HEK293 (cell line): ENCODE measurements at regions not wholly inside any gene's neighbourhood (a gene's known extent, or its start where the extent isn't known, plus 50 kb on each side); places are given as distances from the start of the nearest gene placed in this dataset.

Source experiments
- AEBP2 ChIP-seq: fragments of 450-650 bp; formaldehyde crosslinking; IDR thresholded peaks from 2 replicates; pipeline ENCODE4 v1.5.1; 2016; ENCODE audit warnings: missing biosample characterization, missing genetic modification characterization, borderline replicate concordance
- CTCF ChIP-seq: fragments of 450-650 bp; formaldehyde crosslinking; IDR thresholded peaks from 2 replicates; pipeline ENCODE4 v1.5.1; 2016; ENCODE audit warnings: missing biosample characterization, missing genetic modification characterization
- KLF7 ChIP-seq: fragments of 450-650 bp; formaldehyde crosslinking; IDR thresholded peaks from 2 replicates; pipeline ENCODE4 v1.5.1; 2016; ENCODE audit warnings: missing biosample characterization, missing genetic modification characterization, borderline replicate concordance
- PRDM10 ChIP-seq: fragments of 450-650 bp; formaldehyde crosslinking; IDR thresholded peaks from 2 replicates; pipeline ENCODE4 v1.5.1; 2016; ENCODE audit warnings: missing biosample characterization, missing genetic modification characterization
- WT1 ChIP-seq: fragments of 450-650 bp; formaldehyde crosslinking; IDR thresholded peaks from 2 replicates; pipeline ENCODE4 v1.5.1; 2016; ENCODE audit warnings: missing biosample characterization, missing genetic modification characterization
- ZBTB20 ChIP-seq: fragments of 450-650 bp; formaldehyde crosslinking; IDR thresholded peaks from 2 replicates; pipeline ENCODE4 v1.5.1; 2016; ENCODE audit warnings: missing biosample characterization, missing genetic modification characterization
- ZNF10 ChIP-seq: fragments of 450-650 bp; formaldehyde crosslinking; IDR thresholded peaks from 2 replicates; pipeline ENCODE4 v1.5.1; 2017; ENCODE audit warnings: missing biosample characterization, missing genetic modification characterization
- ZNF19 ChIP-seq: fragments of 450-650 bp; formaldehyde crosslinking; IDR thresholded peaks from 2 replicates; pipeline ENCODE4; 2016; ENCODE audit warnings: missing biosample characterization, missing genetic modification characterization, low read depth
- ZNF214 ChIP-seq: fragments of 450-650 bp; formaldehyde crosslinking; IDR thresholded peaks from 2 replicates; pipeline ENCODE4 v1.5.1; 2017; ENCODE audit warnings: missing biosample characterization, mild to moderate bottlenecking, missing genetic modification characterization, borderline replicate concordance
- ZNF274 ChIP-seq, 2 experiments: fragments of 200-500 bp in 1 of 2; fragments of 450-650 bp in 1 of 2; sonication (Bioruptor generic) in 1 of 2; formaldehyde crosslinking in 1 of 2; IDR thresholded peaks; 2 replicates each; pipeline versions ENCODE4 v1.5.1 to v1.6.1; 2014 to 2016; ENCODE audit warnings: borderline replicate concordance in 1 of 2, inconsistent platforms in 1 of 2, low read length in 1 of 2, missing biosample characterization in 1 of 2, missing genetic modification characterization in 1 of 2
- ZNF350 ChIP-seq: fragments of 450-650 bp; formaldehyde crosslinking; IDR thresholded peaks from 2 replicates; pipeline ENCODE4 v1.5.0; 2017; ENCODE audit warnings: missing biosample characterization, mild to moderate bottlenecking, missing genetic modification characterization
- ZNF76 ChIP-seq: fragments of 450-650 bp; formaldehyde crosslinking; IDR thresholded peaks from 2 replicates; pipeline ENCODE4; 2016; ENCODE audit warnings: low read depth, missing biosample characterization, missing genetic modification characterization, borderline replicate concordance
- ZNF785 ChIP-seq: fragments of 450-650 bp; formaldehyde crosslinking; IDR thresholded peaks from 2 replicates; pipeline ENCODE4 v1.5.1; 2016; ENCODE audit warnings: missing biosample characterization, missing genetic modification characterization
- ZXDB ChIP-seq: fragments of 450-650 bp; formaldehyde crosslinking; IDR thresholded peaks from 2 replicates; pipeline ENCODE4 v1.5.1; 2016; ENCODE audit warnings: missing biosample characterization, missing genetic modification characterization

GRCh38 chr14:41393512-41393911 is 213.2 kb upstream of the LRFN5 start:
- TF ChIP-seq CTCF (no peak), WT1 (no peak), AEBP2 (no peak), ZNF785 (tag by site-specific recombination) (no peak), ZNF214 (tag by site-specific recombination) (no peak), ZNF19 (tag by site-specific recombination) (no peak), ZNF274 (IDR thresholded peaks at IDR 0.05; ENCODE audit: low read length) (no peak), ZNF274 (tag by site-specific recombination; IDR thresholded peaks at IDR 0.05; ENCODE audit: borderline replicate concordance) (no peak), PRDM10 (tag by site-specific recombination) (no peak), ZNF350 (tag by site-specific recombination) (no peak), ZNF10 (tag by site-specific recombination) (no peak), ZNF76 (tag by site-specific recombination) (no peak), ZBTB20 (tag by site-specific recombination) (no peak), KLF7 (tag by site-specific recombination) (no peak), ZXDB (tag by site-specific recombination) (no peak)
